H1 (cell line): ENCODE measurements at regions not wholly inside any gene's neighbourhood (a gene's known extent, or its start where the extent isn't known, plus 50 kb on each side); places are given as distances from the start of the nearest gene placed in this dataset.

Experiments used
- CTCF ChIA-PET: fragments of 300-600 bp; sonication (Branson Sonifier 250); formaldehyde crosslinking; loops from one replicate; lab custom pipeline; 2021; ENCODE audit not compliant: partially characterized antibody; lab: Charles Lee
- POLR2A ChIA-PET: fragments of 300-600 bp; sonication (Branson Sonifier 250); formaldehyde crosslinking; loops from one replicate; lab custom pipeline; 2021; ENCODE audit warnings: inconsistent platforms; ENCODE audit not compliant: partially characterized antibody; lab: Charles Lee
- DNase-seq, 2 experiments: peaks; one replicate each; pipeline versions ENCODE4 v3.0.0 to v3.0.0-alpha.2; 2010 to 2022; ENCODE audit warnings: low spot score in 2 of 2, low read depth in 1 of 2, mixed read lengths in 1 of 2
- FAIRE-seq: peaks from 2 replicates; lab custom pipeline; 2011; peaks lifted over from hg19 to GRCh38; lab: Jason Lieb, UNC
- H2AFZ ChIP-seq: 2 replicates; pipeline ENCODE4 v1.8.1; 2012; ENCODE audit warnings: low read length, inconsistent platforms
- H2AK5ac ChIP-seq: 2 replicates; pipeline ENCODE4 v1.6.1; 2013; ENCODE audit warnings: low read depth, low read length
- H2BK120ac ChIP-seq: replicated peaks from 2 replicates; pipeline ENCODE3; 2013; ENCODE audit warnings: low read depth, low read length, inconsistent platforms
- H2BK12ac ChIP-seq: 2 replicates; pipeline ENCODE4 v1.6.1; 2013; ENCODE audit warnings: low read depth, low read length
- H2BK15ac ChIP-seq: 2 replicates; pipeline ENCODE4 v1.6.1; 2013; ENCODE audit warnings: low read length
- H2BK20ac ChIP-seq: 2 replicates; pipeline ENCODE4 v1.6.1; 2013; ENCODE audit warnings: low read length
- H2BK5ac ChIP-seq: 2 replicates; pipeline ENCODE4 v1.6.1; 2013; ENCODE audit warnings: low read depth, low read length
- H3K14ac ChIP-seq: 2 replicates; pipeline ENCODE4 v1.6.1; 2013; ENCODE audit warnings: inconsistent platforms; ENCODE audit not compliant: insufficient read length
- H3K18ac ChIP-seq: 2 replicates; pipeline ENCODE4 v1.6.1; 2013; ENCODE audit warnings: low read length; ENCODE audit errors: extremely low read depth
- H3K23ac ChIP-seq: 2 replicates; pipeline ENCODE4 v1.6.1; 2013; ENCODE audit warnings: inconsistent platforms; ENCODE audit not compliant: insufficient read length
- H3K23me2 ChIP-seq: 2 replicates; pipeline ENCODE4 v1.6.1; 2013; ENCODE audit warnings: low read depth, low read length
- H3K27ac ChIP-seq: 2 replicates; pipeline ENCODE4 v1.6.1; 2011; ENCODE audit warnings: low read depth, low read length, inconsistent platforms
- H3K27me3 ChIP-seq, 4 experiments: replicated peaks in 1 of 4; 1 replicate in 1 of 4; 2 replicates in 3 of 4; pipeline versions ENCODE4 v1.6.1 to v1.8.1; 2011 to 2013; ENCODE audit warnings: low read length in 3 of 4, mild to moderate bottlenecking in 3 of 4, inconsistent platforms in 2 of 4, mixed read lengths in 2 of 4, moderate library complexity in 1 of 4; ENCODE audit not compliant: control insufficient read depth in 3 of 4, insufficient read depth in 3 of 4; ENCODE audit errors: extremely low read depth in 1 of 4
- H3K36me3 ChIP-seq, 4 experiments: 2 replicates each; pipeline versions ENCODE4 v1.6.1 to v1.8.1; 2011 to 2013; ENCODE audit warnings: mild to moderate bottlenecking in 4 of 4, low read length in 3 of 4, moderate library complexity in 2 of 4, control low read depth in 1 of 4, inconsistent platforms in 1 of 4; ENCODE audit not compliant: insufficient read depth in 4 of 4, control insufficient read depth in 2 of 4
- H3K4ac ChIP-seq: replicated peaks from 2 replicates; pipeline ENCODE3; 2013; ENCODE audit warnings: low read length, low read depth, mixed read lengths, inconsistent platforms; ENCODE audit not compliant: insufficient read length
- H3K4me1 ChIP-seq, 4 experiments: replicated peaks in 1 of 4; 1 replicate in 1 of 4; 2 replicates in 3 of 4; pipeline versions ENCODE4 v1.6.1 to v1.8.1; 2011 to 2013; ENCODE audit warnings: low read length in 3 of 4, inconsistent platforms in 2 of 4, mixed read lengths in 1 of 4; ENCODE audit not compliant: insufficient read depth in 4 of 4, control insufficient read depth in 3 of 4
- H3K4me2 ChIP-seq, 2 experiments: 2 replicates each; pipeline versions ENCODE4 v1.6.1 to v1.8.1; 2011 to 2013; ENCODE audit warnings: low read depth in 2 of 2, low read length in 2 of 2, control low read depth in 1 of 2, inconsistent platforms in 1 of 2, mild to moderate bottlenecking in 1 of 2; ENCODE audit not compliant: insufficient read depth in 1 of 2
- H3K4me3 ChIP-seq, 4 experiments: fragments of 200-600, 300-600 bp in 1 of 4; sonication (generic), shearing (Covaris generic), sonication (Bioruptor Twin) in 1 of 4; 2 replicates each; pipeline versions ENCODE4 v1.5.1 to v1.8.1; 2011 to 2016; ENCODE audit warnings: low read length in 4 of 4, low read depth in 3 of 4, control low read depth in 2 of 4, inconsistent platforms in 2 of 4, mild to moderate bottlenecking in 2 of 4, mixed read lengths in 1 of 4, moderate library complexity in 1 of 4; ENCODE audit not compliant: insufficient read depth in 2 of 4; ENCODE audit errors: extremely low read depth in 1 of 4
- H3K56ac ChIP-seq: replicated peaks from 2 replicates; pipeline ENCODE3; 2013; ENCODE audit warnings: low read depth, mild to moderate bottlenecking, mixed read lengths, low read length, inconsistent platforms; ENCODE audit not compliant: insufficient read length
- H3K79me1 ChIP-seq: 2 replicates; pipeline ENCODE4 v1.6.1; 2013; ENCODE audit warnings: low read depth, low read length, control low read depth
- H3K79me2 ChIP-seq, 2 experiments: 2 replicates each; pipeline versions ENCODE4 v1.6.1 to v1.8.1; 2012 to 2013; ENCODE audit warnings: low read length in 2 of 2, mild to moderate bottlenecking in 2 of 2, inconsistent platforms in 1 of 2; ENCODE audit not compliant: insufficient read depth in 2 of 2, control insufficient read depth in 1 of 2
- H3K9ac ChIP-seq, 4 experiments: replicated peaks in 1 of 4; 1 replicate in 1 of 4; 2 replicates in 3 of 4; pipeline versions ENCODE4 v1.6.1 to v1.8.1; 2011 to 2013; ENCODE audit warnings: low read depth in 3 of 4, low read length in 3 of 4, control low read depth in 2 of 4, mild to moderate bottlenecking in 2 of 4, moderate library complexity in 2 of 4, inconsistent platforms in 1 of 4; ENCODE audit errors: extremely low read depth in 1 of 4
- H3K9me3 ChIP-seq, 2 experiments: 2 replicates each; pipeline versions ENCODE4 v1.6.1 to v1.8.1; 2012 to 2013; ENCODE audit warnings: mild to moderate bottlenecking in 2 of 2, moderate library complexity in 2 of 2, control low read depth in 1 of 2, inconsistent platforms in 1 of 2, low read depth in 1 of 2, low read length in 1 of 2, mixed read lengths in 1 of 2; ENCODE audit not compliant: insufficient read depth in 2 of 2
- H4K20me1 ChIP-seq, 2 experiments: replicated peaks in 1 of 2; 2 replicates each; pipeline versions ENCODE3 to v1.8.1; 2011 to 2013; ENCODE audit warnings: inconsistent platforms in 2 of 2, low read length in 2 of 2, mild to moderate bottlenecking in 1 of 2; ENCODE audit not compliant: insufficient read depth in 2 of 2, control insufficient read depth in 1 of 2
- H4K5ac ChIP-seq: 2 replicates; pipeline ENCODE4 v1.6.1; 2013; ENCODE audit warnings: low read length, low read depth, mixed read lengths, inconsistent platforms; ENCODE audit not compliant: insufficient read length
- H4K8ac ChIP-seq: 2 replicates; pipeline ENCODE4 v1.8.0; 2013; ENCODE audit warnings: mild to moderate bottlenecking, moderate library complexity, low read length, inconsistent platforms; ENCODE audit not compliant: insufficient read depth; ENCODE audit errors: extremely low read depth
- H4K91ac ChIP-seq: replicated peaks from 2 replicates; pipeline ENCODE3; 2013; ENCODE audit warnings: low read length, mixed read lengths, inconsistent platforms; ENCODE audit not compliant: insufficient read length
- ASH2L ChIP-seq: fragments of 200-600, 300-600 bp; sonication (generic); IDR thresholded peaks from one replicate; pipeline ENCODE4 v1.7.1; 2017; ENCODE audit warnings: low read length
- CBX5 ChIP-seq: fragments of 300-800, 300-1000 bp; sonication (generic); IDR thresholded peaks from 2 replicates; pipeline ENCODE4 v1.7.1; 2016; ENCODE audit warnings: antibody characterized with exemption, low read length, low read depth
- CHD1 ChIP-seq: IDR thresholded peaks from 2 replicates; pipeline ENCODE4 v1.6.1; 2012; ENCODE audit warnings: low read depth, low read length, improper control_type of control experiment
- CREB1 ChIP-seq: IDR thresholded peaks from 2 replicates; pipeline ENCODE4 v1.6.1; 2012; ENCODE audit warnings: inconsistent platforms
- EP300 ChIP-seq, 2 experiments: IDR thresholded peaks; 1 replicate in 1 of 2; 2 replicates in 1 of 2; pipeline ENCODE4 v1.6.1; 2011 to 2012; ENCODE audit warnings: low read depth in 2 of 2, low read length in 2 of 2, mild to moderate bottlenecking in 2 of 2, borderline replicate concordance in 1 of 2, inconsistent platforms in 1 of 2, moderate library complexity in 1 of 2
- GABPA ChIP-seq: IDR thresholded peaks from 2 replicates; pipeline ENCODE4 v1.6.1; 2011; ENCODE audit warnings: mild to moderate bottlenecking, low read length, moderate library complexity, borderline replicate concordance; ENCODE audit not compliant: insufficient read depth
- GTF2F1 ChIP-seq: IDR thresholded peaks from 2 replicates; pipeline ENCODE4 v1.6.1; 2012; ENCODE audit warnings: low read depth, low read length, improper control_type of control experiment, borderline replicate concordance
- KDM1A ChIP-seq: fragments of 200-600, 300-600 bp; sonication (generic); IDR thresholded peaks from 2 replicates; pipeline ENCODE4 v1.7.1; 2016; ENCODE audit warnings: mild to moderate bottlenecking, low read length, borderline replicate concordance
- NRF1 ChIP-seq: IDR thresholded peaks from 2 replicates; pipeline ENCODE4 v1.6.1; 2011; ENCODE audit warnings: mild to moderate bottlenecking, low read depth, low read length, improper control_type of control experiment
- SIN3A ChIP-seq, 2 experiments: IDR thresholded peaks in 1 of 2; conservative IDR thresholded peaks in 1 of 2; 2 replicates each; pipeline ENCODE4 v1.6.1; 2011 to 2012; ENCODE audit warnings: low read length in 2 of 2, improper control_type of control experiment in 1 of 2, low read depth in 1 of 2, mild to moderate bottlenecking in 1 of 2
- SIRT6 ChIP-seq: IDR thresholded peaks from one replicate; pipeline ENCODE4 v1.7.1; 2012; ENCODE audit warnings: low read length, inconsistent platforms
- TEAD4 ChIP-seq: IDR thresholded peaks from 2 replicates; pipeline ENCODE4 v1.6.1; 2012; ENCODE audit warnings: low read depth, low read length, inconsistent platforms, mixed read lengths
- WGBS, 2 experiments: shearing (Covaris generic) in 1 of 2; methylation state at CpG; one replicate each; pipeline versions ENCODE4 v1.1.6 to v1.1.7; 2013 to 2015; ENCODE audit warnings: low lambda C conversion rate in 2 of 2, mixed read lengths in 2 of 2, inconsistent platforms in 1 of 2, low coverage in 1 of 2, missing lambda C conversion rate in 1 of 2; ENCODE audit not compliant: insufficient replicate concordance in 2 of 2, insufficient coverage in 1 of 2, insufficient read length in 1 of 2; ENCODE audit errors: extremely low coverage in 1 of 2, missing lambda C conversion rate in 1 of 2; 5-methylcytosine and 5-hydroxymethylcytosine counted together

GRCh38 chr10:47109906-47110305 is 190.1 kb upstream of the GDF10 start:
- H2BK12ac ChIP-seq, result no peak overlapping the region
- CTCF ChIA-PET, result interaction anchor here (3.2 kb wide), 1 partner anchor 62 kb away, joined by 12 read pairs; no protein-coding TSS in a partner anchor
- no peak overlapping the region for H3K56ac ChIP-seq
- no peaks in the 10 kb centered on the region for H3K4me1 ChIP-seq
- no peak overlapping the region for H4K91ac ChIP-seq
- no peak overlapping the region for H2BK15ac ChIP-seq
- no peaks in the 10 kb centered on the region for H3K23me2 ChIP-seq
- H2AK5ac ChIP-seq, result no peak overlapping the region
- H3K4me2 ChIP-seq, result no peak overlapping the region
- no peak overlapping the region for H2BK5ac ChIP-seq
- no peak overlapping the region for H4K5ac ChIP-seq
- FAIRE-seq (no peak), DNase-seq (no peak)
- WGBS, 2 experiments, result 96% methylated on average over 2 of the region's 2 CpGs; no CpG with 5 or more reads in 1 of the 2 experiments
- no peak overlapping the region for H3K4ac ChIP-seq
- no peak overlapping the region for H3K14ac ChIP-seq
- no peak overlapping the region for H4K8ac ChIP-seq
- H3K18ac ChIP-seq, result no peak overlapping the region
- H3K9ac ChIP-seq, result no peak overlapping the region
- H3K79me2 ChIP-seq, result no peaks in the 10 kb centered on the region; a peak in 1 of 4 replicates
- no peaks in the 10 kb centered on the region for H3K36me3 ChIP-seq
- H3K27me3 ChIP-seq, result no peaks in the 10 kb centered on the region
- H3K79me1 ChIP-seq, result no peaks in the 10 kb centered on the region
- H2BK20ac ChIP-seq, result no peak overlapping the region
- H2BK120ac ChIP-seq, result no peak overlapping the region
- no peaks in the 10 kb centered on the region for H4K20me1 ChIP-seq
- no peak overlapping the region for H3K23ac ChIP-seq
- H3K27ac ChIP-seq, result no peak overlapping the region
- no peaks in the 10 kb centered on the region for H3K9me3 ChIP-seq
- H3K4me3 ChIP-seq, result no peak overlapping the region
- POLR2A ChIA-PET, result no interaction called here
- no peak overlapping the region for H2AFZ ChIP-seq
- TF ChIP-seq ASH2L (no peak), CREB1 (no peak), CHD1 (no peak), KDM1A (no peak), SIRT6 (no peak), TEAD4 (no peak), NRF1 (no peak), CBX5 (no peak), SIN3A (conservative IDR thresholded peaks at IDR 0.05 in 1 of 2, IDR thresholded peaks at IDR 0.05 in 1 of 2; ENCODE audit: low read depth in 1 of 2, low read length in 2 of 2) (no peak), GABPA (no peak), GTF2F1 (no peak), EP300 (IDR thresholded peaks at IDR 0.05; ENCODE audit: borderline replicate concordance in 1 of 2, low read depth in 2 of 2, low read length in 2 of 2) (no peak)
